HG03280 (cell line): ENCODE measurements at regions not wholly inside any gene's neighbourhood (a gene's known extent, or its start where the extent isn't known, plus 50 kb on each side); places are given as distances from the start of the nearest gene placed in this dataset.

ENCODE experiments used
- ATAC-seq: cut with Tn5 transposase; IDR thresholded peaks from one replicate; pipeline ENCODE4 v1.9.1; 2021; ENCODE audit warnings: mild to moderate bottlenecking, moderate library complexity; ENCODE audit not compliant: unreplicated experiment

GRCh38 chr9:12874395-12874794 lies 99.6 kb downstream of the LURAP1L start:
- no peak for ATAC-seq

- no peak for ATAC-seq
Measured at GRCh38 chr9:12875191-12875590, 100.4 kb downstream of the LURAP1L start.

- ATAC-seq: no peak
Measured at GRCh38 chr9:12876872-12877271, 102.1 kb downstream of the LURAP1L start.

GRCh38 chr9:12878351-12878978 lies 103.6 kb downstream of the LURAP1L start:
- no peak for ATAC-seq

- no peak for ATAC-seq
Measured at GRCh38 chr9:12879961-12880360, 105.1 kb downstream of the LURAP1L start.

- no peak for ATAC-seq
Measured at GRCh38 chr9:12880406-12881015, 105.7 kb downstream of the LURAP1L start.

GRCh38 chr9:12882430-12882829 lies 107.6 kb downstream of the LURAP1L start:
- no peak for ATAC-seq

- no peak for ATAC-seq
Measured at GRCh38 chr9:12884736-12885395, 110.0 kb downstream of the LURAP1L start.

- no peak for ATAC-seq
Measured at GRCh38 chr9:12889402-12890106, 114.7 kb downstream of the LURAP1L start.

- no peak for ATAC-seq
Measured at GRCh38 chr9:12891588-12891987, 116.8 kb downstream of the LURAP1L start.

GRCh38 chr9:12903316-12903715 lies 128.5 kb downstream of the LURAP1L start:
- ATAC-seq: no peak

GRCh38 chr9:12904261-12905000 lies 129.6 kb downstream of the LURAP1L start:
- no peak for ATAC-seq

- ATAC-seq: no peak
Measured at GRCh38 chr9:12906646-12907045, 131.8 kb downstream of the LURAP1L start.

- no peak for ATAC-seq
Measured at GRCh38 chr9:12908895-12909294, 134.1 kb downstream of the LURAP1L start.

- no peak for ATAC-seq
Measured at GRCh38 chr9:12915366-12915954, 140.6 kb downstream of the LURAP1L start.

- no peak for ATAC-seq
Measured at GRCh38 chr9:12916042-12916441, 141.2 kb downstream of the LURAP1L start.

- ATAC-seq: no peak
Measured at GRCh38 chr9:12920437-12920836, 145.6 kb downstream of the LURAP1L start.

- ATAC-seq: no peak
Measured at GRCh38 chr9:12921621-12922020, 146.8 kb downstream of the LURAP1L start.

- no peak for ATAC-seq
Measured at GRCh38 chr9:12922224-12922866, 147.5 kb downstream of the LURAP1L start.

GRCh38 chr9:12923468-12924009 lies 148.7 kb downstream of the LURAP1L start:
- no peak for ATAC-seq
